Esophagus squamous epithelium (tissue), 5 donors: ENCODE measurements at regions not wholly inside any gene's neighbourhood (a gene's known extent, or its start where the extent isn't known, plus 50 kb on each side); places are given as distances from the start of the nearest gene placed in this dataset.

Source experiments
- DNase-seq: peaks from one replicate; lab custom pipeline; 2025; lab: John Stamatoyannopoulos, UW
- H3K27ac ChIP-seq, 4 donors: fragments of 200-600 bp; sonication (generic); one replicate each; pipeline ENCODE4 v1.5.1; 2016 to 2019; ENCODE audit warnings: mild to moderate bottlenecking in 1 of 4
- H3K27me3 ChIP-seq, 4 donors: fragments of 200-600 bp; sonication (generic); 1 replicate in 3 of 4; 2 replicates in 1 of 4; pipeline versions ENCODE4 v1.5.1 to v1.6.0; 2017 to 2021; ENCODE audit warnings: antibody characterized with exemption in 1 of 4
- H3K36me3 ChIP-seq, 3 donors: fragments of 200-600 bp; sonication (generic); one replicate each; pipeline ENCODE4 v1.5.1; 2016 to 2019
- H3K4me1 ChIP-seq, 3 donors: fragments of 200-600 bp; sonication (generic); one replicate each; pipeline ENCODE4 v1.5.1; 2017 to 2019
- H3K4me3 ChIP-seq, 4 donors: fragments of 200-600 bp; sonication (generic); 1 replicate in 3 of 4; 2 replicates in 1 of 4; pipeline ENCODE4 v1.5.1; 2016 to 2019; ENCODE audit warnings: mild to moderate bottlenecking in 2 of 4, moderate library complexity in 1 of 4
- H3K9me3 ChIP-seq, 3 donors: fragments of 200-600 bp; sonication (generic); one replicate each; pipeline ENCODE4 v1.5.1; 2016 to 2019
- POLR2A ChIP-seq, 4 donors: fragments of 450-650 bp; IDR thresholded peaks; one replicate each; pipeline ENCODE4 v1.6.1; 2017; ENCODE audit warnings: antibody characterized with exemption in 4 of 4, mild to moderate bottlenecking in 4 of 4, moderate library complexity in 3 of 4
- WGBS, 2 donors: methylation state at CpG; one replicate each; pipeline ENCODE4 v1.1.5; 2018; 5-methylcytosine and 5-hydroxymethylcytosine counted together
- intact Hi-C: fragments of 100-400 bp; cut with DNase I; formaldehyde crosslinking; loops from one replicate; pipeline ENCODE4 v1.15.0; 2022
- TF ChIP-seq, protein P1 (sequence below), 6 experiments: fragments of 450-650 bp in 4 of 6; fragments of 200-600 bp in 2 of 6; sonication (generic) in 2 of 6; IDR thresholded peaks; one replicate each; pipeline ENCODE4 v1.5.1; 2016 to 2019; ENCODE audit warnings: antibody characterized with exemption in 6 of 6, mild to moderate bottlenecking in 4 of 6, moderate library complexity in 4 of 6
- donor health status: DM: yes; HTN: yes; CAD: no.

DNA sequence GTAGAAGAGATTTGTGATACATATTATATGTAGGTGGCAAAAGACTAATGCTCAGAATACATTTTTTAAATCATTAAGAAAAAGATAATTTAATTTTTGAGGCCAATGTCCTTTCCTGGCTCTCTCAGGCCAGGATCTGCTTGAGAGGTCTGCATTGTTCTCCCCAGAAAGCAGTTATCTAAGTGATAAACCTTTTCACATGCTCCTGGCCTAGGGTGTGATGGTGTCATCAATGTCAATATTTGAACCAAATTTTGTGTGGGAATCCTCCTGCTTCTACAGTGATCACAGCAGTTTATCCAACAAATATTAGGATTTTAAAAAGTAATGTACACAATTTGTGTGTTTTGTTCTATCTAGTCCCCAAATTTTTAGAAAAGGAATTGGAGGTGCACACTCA lies 166.6 kb downstream of the DIRAS2 start:
- no peak overlapping the region for H3K27ac ChIP-seq
- H3K27me3 ChIP-seq, result peaks cover 0 to 7% (median 0%) of the 10 kb centered on the region in 4 donors
- no peak overlapping the region for H3K4me3 ChIP-seq
- no peak for DNase-seq
- TF ChIP-seq POLR2A (IDR thresholded peaks at IDR 0.05), result no peak
- TF ChIP-seq, protein P1, sequence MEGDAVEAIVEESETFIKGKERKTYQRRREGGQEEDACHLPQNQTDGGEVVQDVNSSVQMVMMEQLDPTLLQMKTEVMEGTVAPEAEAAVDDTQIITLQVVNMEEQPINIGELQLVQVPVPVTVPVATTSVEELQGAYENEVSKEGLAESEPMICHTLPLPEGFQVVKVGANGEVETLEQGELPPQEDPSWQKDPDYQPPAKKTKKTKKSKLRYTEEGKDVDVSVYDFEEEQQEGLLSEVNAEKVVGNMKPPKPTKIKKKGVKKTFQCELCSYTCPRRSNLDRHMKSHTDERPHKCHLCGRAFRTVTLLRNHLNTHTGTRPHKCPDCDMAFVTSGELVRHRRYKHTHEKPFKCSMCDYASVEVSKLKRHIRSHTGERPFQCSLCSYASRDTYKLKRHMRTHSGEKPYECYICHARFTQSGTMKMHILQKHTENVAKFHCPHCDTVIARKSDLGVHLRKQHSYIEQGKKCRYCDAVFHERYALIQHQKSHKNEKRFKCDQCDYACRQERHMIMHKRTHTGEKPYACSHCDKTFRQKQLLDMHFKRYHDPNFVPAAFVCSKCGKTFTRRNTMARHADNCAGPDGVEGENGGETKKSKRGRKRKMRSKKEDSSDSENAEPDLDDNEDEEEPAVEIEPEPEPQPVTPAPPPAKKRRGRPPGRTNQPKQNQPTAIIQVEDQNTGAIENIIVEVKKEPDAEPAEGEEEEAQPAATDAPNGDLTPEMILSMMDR (IDR thresholded peaks at IDR 0.05), result no peak
- no peaks in the 10 kb centered on the region for H3K4me1 ChIP-seq
- no peaks in the 10 kb centered on the region for H3K9me3 ChIP-seq
- intact Hi-C loops, result no loop called here
- H3K36me3 ChIP-seq, result no peaks in the 10 kb centered on the region

DNA sequence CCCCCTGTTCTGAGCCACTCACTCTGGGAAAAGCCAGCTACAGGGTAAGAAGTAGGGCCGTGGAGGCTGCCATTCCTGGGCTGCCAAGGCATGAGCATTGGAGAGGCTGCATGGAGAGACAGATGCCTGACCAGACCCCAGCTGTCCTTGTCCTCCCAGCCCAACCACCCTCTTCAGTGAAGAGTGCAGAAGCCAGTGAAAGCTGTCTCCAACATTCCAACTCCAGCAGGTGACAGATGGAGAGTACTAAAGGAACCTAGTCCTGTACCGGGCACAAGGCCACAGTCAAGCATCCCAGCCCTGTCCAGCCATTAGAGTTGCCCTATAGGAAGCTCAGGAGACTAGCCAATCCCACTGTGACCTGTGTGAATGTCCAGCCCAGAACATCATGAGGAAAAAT lies 165.1 kb downstream of the DIRAS2 start:
- Histone ChIP-seq H3K9me3 (no peaks in the 10 kb centered on the region), H3K27ac (no peak overlapping the region), H3K36me3 (no peaks in the 10 kb centered on the region), H3K4me3 (no peak overlapping the region), H3K4me1 (no peaks in the 10 kb centered on the region), H3K27me3 (peaks cover 0 to 7% (median 0%) of the 10 kb centered on the region in 4 donors)
- intact Hi-C loops, result no loop called here
- WGBS, 2 donors, result 86% methylated on average over 1 to 2 of the region's 2 CpGs
- DNase-seq, result no peak
- TF ChIP-seq, protein P1 (IDR thresholded peaks at IDR 0.05), result no peak
- no peak for TF ChIP-seq POLR2A (IDR thresholded peaks at IDR 0.05)

DNA sequence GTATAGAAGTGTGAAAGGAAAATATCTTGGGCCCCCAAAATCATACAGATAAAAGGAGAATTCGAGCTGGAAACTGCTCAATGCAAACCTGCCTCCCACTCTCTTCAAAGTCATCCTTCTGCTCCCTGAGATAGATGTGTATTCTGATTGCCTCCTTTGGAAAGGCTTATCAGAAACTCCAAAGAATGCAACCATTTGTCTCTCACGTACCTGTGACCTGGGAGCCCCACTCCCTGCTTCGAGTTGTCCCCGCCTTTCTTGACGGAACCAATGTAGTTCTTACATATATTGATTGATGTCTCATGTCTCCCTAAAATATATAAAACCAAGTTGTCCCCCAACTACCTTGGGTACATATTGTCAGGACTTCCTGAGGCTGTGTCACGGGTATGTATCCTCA lies 163.8 kb downstream of the DIRAS2 start:
- no peak for TF ChIP-seq POLR2A (IDR thresholded peaks at IDR 0.05)
- TF ChIP-seq, protein P1 (IDR thresholded peaks at IDR 0.05), result no peak
- no peak overlapping the region for H3K27ac ChIP-seq
- H3K27me3 ChIP-seq, result peaks cover 0 to 7% (median 0%) of the 10 kb centered on the region in 4 donors
- no peaks in the 10 kb centered on the region for H3K9me3 ChIP-seq
- WGBS, 2 donors, result 47 to 49% methylated on average over 6 of the region's 6 CpGs
- H3K4me3 ChIP-seq, result no peak overlapping the region
- DNase-seq, result no peak
- H3K36me3 ChIP-seq, result no peaks in the 10 kb centered on the region
- no peaks in the 10 kb centered on the region for H3K4me1 ChIP-seq
- intact Hi-C loops, result no loop called here

DNA sequence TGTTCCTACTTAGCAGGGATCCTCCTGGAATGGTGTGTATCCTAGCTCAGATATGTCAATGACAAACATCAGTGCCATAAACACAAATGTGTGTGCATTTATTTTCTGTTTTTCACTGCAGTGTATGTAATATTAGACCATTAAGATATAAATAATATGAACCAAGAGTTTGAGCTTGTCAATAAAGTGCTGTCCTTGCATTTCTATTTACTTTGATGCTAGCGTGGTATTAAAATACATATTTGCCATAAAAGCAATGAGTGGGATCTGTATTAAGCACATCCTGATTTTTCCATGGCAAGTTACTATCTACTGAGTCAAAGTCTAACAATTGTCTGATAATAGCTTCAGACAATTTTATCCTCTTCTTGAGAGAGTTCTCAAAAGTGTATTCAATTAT lies 157.6 kb downstream of the DIRAS2 start:
- H3K27me3 ChIP-seq, result no peaks in the 10 kb centered on the region
- WGBS, 2 donors, result 72 to 86% methylated on average over 1 of the region's 1 CpG
- no peak overlapping the region for H3K4me3 ChIP-seq
- H3K9me3 ChIP-seq, result peaks cover 0 to 7% (median 0%) of the 10 kb centered on the region in 3 donors
- no peaks in the 10 kb centered on the region for H3K36me3 ChIP-seq
- no peak overlapping the region for H3K27ac ChIP-seq
- H3K4me1 ChIP-seq, result no peaks in the 10 kb centered on the region
- DNase-seq, result no peak
- TF ChIP-seq, protein P1 (IDR thresholded peaks at IDR 0.05), result no peak
- no peak for TF ChIP-seq POLR2A (IDR thresholded peaks at IDR 0.05)
- intact Hi-C loops, result no loop called here

DNA sequence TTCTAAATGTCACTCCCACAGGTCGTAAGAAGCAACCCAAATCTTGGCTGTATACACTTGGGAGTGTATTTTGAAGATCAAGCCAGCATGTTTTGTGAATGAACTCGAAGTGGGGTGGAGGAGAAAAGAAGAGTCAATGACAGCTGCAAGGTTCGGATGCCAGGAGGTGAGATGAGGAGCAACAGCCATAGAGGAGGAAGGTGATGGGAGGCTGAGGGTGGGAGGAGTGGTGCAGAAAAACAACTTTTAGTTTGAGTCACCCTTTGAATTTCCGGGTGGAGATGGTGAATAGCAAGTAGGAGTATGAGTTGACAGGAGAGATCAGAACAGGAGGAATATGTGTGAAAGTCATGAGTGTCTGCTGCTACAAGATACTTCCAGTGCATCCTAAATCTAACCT lies 153.6 kb downstream of the DIRAS2 start:
- Histone ChIP-seq H3K9me3 (peaks cover 0 to 7% (median 0%) of the 10 kb centered on the region in 3 donors), H3K36me3 (no peaks in the 10 kb centered on the region), H3K27me3 (no peaks in the 10 kb centered on the region), H3K27ac (no peak overlapping the region), H3K4me3 (no peak overlapping the region), H3K4me1 (no peaks in the 10 kb centered on the region)
- WGBS, 2 donors, result 62 to 68% methylated on average over 4 of the region's 4 CpGs
- intact Hi-C loops, result no loop called here
- no peak for DNase-seq
- TF ChIP-seq, protein P1 (IDR thresholded peaks at IDR 0.05), result no peak
- no peak for TF ChIP-seq POLR2A (IDR thresholded peaks at IDR 0.05)
